H1 (cell line): ENCODE measurements at regions not wholly inside any gene's neighbourhood (a gene's known extent, or its start where the extent isn't known, plus 50 kb on each side); places are given as distances from the start of the nearest gene placed in this dataset.
A peak's percentile ranks its signal among the peaks of the same experiment; 100 is the strongest.

Source experiments
- CTCF ChIA-PET: fragments of 300-600 bp; sonication (Branson Sonifier 250); formaldehyde crosslinking; loops from one replicate; lab custom pipeline; 2021; ENCODE audit not compliant: partially characterized antibody; lab: Charles Lee
- POLR2A ChIA-PET: fragments of 300-600 bp; sonication (Branson Sonifier 250); formaldehyde crosslinking; loops from one replicate; lab custom pipeline; 2021; ENCODE audit warnings: inconsistent platforms; ENCODE audit not compliant: partially characterized antibody; lab: Charles Lee
- DNase-seq, 2 experiments: peaks; one replicate each; pipeline versions ENCODE4 v3.0.0 to v3.0.0-alpha.2; 2010 to 2022; ENCODE audit warnings: low spot score in 2 of 2, low read depth in 1 of 2, mixed read lengths in 1 of 2
- FAIRE-seq: peaks from 2 replicates; lab custom pipeline; 2011; peaks lifted over from hg19 to GRCh38; lab: Jason Lieb, UNC
- H2AFZ ChIP-seq: 2 replicates; pipeline ENCODE4 v1.8.1; 2012; ENCODE audit warnings: low read length, inconsistent platforms
- H2AK5ac ChIP-seq: 2 replicates; pipeline ENCODE4 v1.6.1; 2013; ENCODE audit warnings: low read depth, low read length
- H2BK120ac ChIP-seq: replicated peaks from 2 replicates; pipeline ENCODE3; 2013; ENCODE audit warnings: low read depth, low read length, inconsistent platforms
- H2BK12ac ChIP-seq: 2 replicates; pipeline ENCODE4 v1.6.1; 2013; ENCODE audit warnings: low read depth, low read length
- H2BK15ac ChIP-seq: 2 replicates; pipeline ENCODE4 v1.6.1; 2013; ENCODE audit warnings: low read length
- H2BK20ac ChIP-seq: 2 replicates; pipeline ENCODE4 v1.6.1; 2013; ENCODE audit warnings: low read length
- H2BK5ac ChIP-seq: 2 replicates; pipeline ENCODE4 v1.6.1; 2013; ENCODE audit warnings: low read depth, low read length
- H3K14ac ChIP-seq: 2 replicates; pipeline ENCODE4 v1.6.1; 2013; ENCODE audit warnings: inconsistent platforms; ENCODE audit not compliant: insufficient read length
- H3K18ac ChIP-seq: 2 replicates; pipeline ENCODE4 v1.6.1; 2013; ENCODE audit warnings: low read length; ENCODE audit errors: extremely low read depth
- H3K23ac ChIP-seq: 2 replicates; pipeline ENCODE4 v1.6.1; 2013; ENCODE audit warnings: inconsistent platforms; ENCODE audit not compliant: insufficient read length
- H3K23me2 ChIP-seq: 2 replicates; pipeline ENCODE4 v1.6.1; 2013; ENCODE audit warnings: low read depth, low read length
- H3K27ac ChIP-seq: 2 replicates; pipeline ENCODE4 v1.6.1; 2011; ENCODE audit warnings: low read depth, low read length, inconsistent platforms
- H3K27me3 ChIP-seq, 4 experiments: replicated peaks in 1 of 4; 1 replicate in 1 of 4; 2 replicates in 3 of 4; pipeline versions ENCODE4 v1.6.1 to v1.8.1; 2011 to 2013; ENCODE audit warnings: low read length in 3 of 4, mild to moderate bottlenecking in 3 of 4, inconsistent platforms in 2 of 4, mixed read lengths in 2 of 4, moderate library complexity in 1 of 4; ENCODE audit not compliant: control insufficient read depth in 3 of 4, insufficient read depth in 3 of 4; ENCODE audit errors: extremely low read depth in 1 of 4
- H3K36me3 ChIP-seq, 4 experiments: 2 replicates each; pipeline versions ENCODE4 v1.6.1 to v1.8.1; 2011 to 2013; ENCODE audit warnings: mild to moderate bottlenecking in 4 of 4, low read length in 3 of 4, moderate library complexity in 2 of 4, control low read depth in 1 of 4, inconsistent platforms in 1 of 4; ENCODE audit not compliant: insufficient read depth in 4 of 4, control insufficient read depth in 2 of 4
- H3K4ac ChIP-seq: replicated peaks from 2 replicates; pipeline ENCODE3; 2013; ENCODE audit warnings: low read length, low read depth, mixed read lengths, inconsistent platforms; ENCODE audit not compliant: insufficient read length
- H3K4me1 ChIP-seq, 4 experiments: replicated peaks in 1 of 4; 1 replicate in 1 of 4; 2 replicates in 3 of 4; pipeline versions ENCODE4 v1.6.1 to v1.8.1; 2011 to 2013; ENCODE audit warnings: low read length in 3 of 4, inconsistent platforms in 2 of 4, mixed read lengths in 1 of 4; ENCODE audit not compliant: insufficient read depth in 4 of 4, control insufficient read depth in 3 of 4
- H3K4me2 ChIP-seq, 2 experiments: 2 replicates each; pipeline versions ENCODE4 v1.6.1 to v1.8.1; 2011 to 2013; ENCODE audit warnings: low read depth in 2 of 2, low read length in 2 of 2, control low read depth in 1 of 2, inconsistent platforms in 1 of 2, mild to moderate bottlenecking in 1 of 2; ENCODE audit not compliant: insufficient read depth in 1 of 2
- H3K4me3 ChIP-seq, 4 experiments: fragments of 200-600, 300-600 bp in 1 of 4; sonication (generic), shearing (Covaris generic), sonication (Bioruptor Twin) in 1 of 4; 2 replicates each; pipeline versions ENCODE4 v1.5.1 to v1.8.1; 2011 to 2016; ENCODE audit warnings: low read length in 4 of 4, low read depth in 3 of 4, control low read depth in 2 of 4, inconsistent platforms in 2 of 4, mild to moderate bottlenecking in 2 of 4, mixed read lengths in 1 of 4, moderate library complexity in 1 of 4; ENCODE audit not compliant: insufficient read depth in 2 of 4; ENCODE audit errors: extremely low read depth in 1 of 4
- H3K56ac ChIP-seq: replicated peaks from 2 replicates; pipeline ENCODE3; 2013; ENCODE audit warnings: low read depth, mild to moderate bottlenecking, mixed read lengths, low read length, inconsistent platforms; ENCODE audit not compliant: insufficient read length
- H3K79me1 ChIP-seq: 2 replicates; pipeline ENCODE4 v1.6.1; 2013; ENCODE audit warnings: low read depth, low read length, control low read depth
- H3K79me2 ChIP-seq, 2 experiments: 2 replicates each; pipeline versions ENCODE4 v1.6.1 to v1.8.1; 2012 to 2013; ENCODE audit warnings: low read length in 2 of 2, mild to moderate bottlenecking in 2 of 2, inconsistent platforms in 1 of 2; ENCODE audit not compliant: insufficient read depth in 2 of 2, control insufficient read depth in 1 of 2
- H3K9ac ChIP-seq, 4 experiments: replicated peaks in 1 of 4; 1 replicate in 1 of 4; 2 replicates in 3 of 4; pipeline versions ENCODE4 v1.6.1 to v1.8.1; 2011 to 2013; ENCODE audit warnings: low read depth in 3 of 4, low read length in 3 of 4, control low read depth in 2 of 4, mild to moderate bottlenecking in 2 of 4, moderate library complexity in 2 of 4, inconsistent platforms in 1 of 4; ENCODE audit errors: extremely low read depth in 1 of 4
- H3K9me3 ChIP-seq, 2 experiments: 2 replicates each; pipeline versions ENCODE4 v1.6.1 to v1.8.1; 2012 to 2013; ENCODE audit warnings: mild to moderate bottlenecking in 2 of 2, moderate library complexity in 2 of 2, control low read depth in 1 of 2, inconsistent platforms in 1 of 2, low read depth in 1 of 2, low read length in 1 of 2, mixed read lengths in 1 of 2; ENCODE audit not compliant: insufficient read depth in 2 of 2
- H4K20me1 ChIP-seq, 2 experiments: replicated peaks in 1 of 2; 2 replicates each; pipeline versions ENCODE3 to v1.8.1; 2011 to 2013; ENCODE audit warnings: inconsistent platforms in 2 of 2, low read length in 2 of 2, mild to moderate bottlenecking in 1 of 2; ENCODE audit not compliant: insufficient read depth in 2 of 2, control insufficient read depth in 1 of 2
- H4K5ac ChIP-seq: 2 replicates; pipeline ENCODE4 v1.6.1; 2013; ENCODE audit warnings: low read length, low read depth, mixed read lengths, inconsistent platforms; ENCODE audit not compliant: insufficient read length
- H4K8ac ChIP-seq: 2 replicates; pipeline ENCODE4 v1.8.0; 2013; ENCODE audit warnings: mild to moderate bottlenecking, moderate library complexity, low read length, inconsistent platforms; ENCODE audit not compliant: insufficient read depth; ENCODE audit errors: extremely low read depth
- H4K91ac ChIP-seq: replicated peaks from 2 replicates; pipeline ENCODE3; 2013; ENCODE audit warnings: low read length, mixed read lengths, inconsistent platforms; ENCODE audit not compliant: insufficient read length
- ATF2 ChIP-seq: IDR thresholded peaks from 2 replicates; pipeline ENCODE4 v1.6.1; 2012; ENCODE audit warnings: low read length, inconsistent platforms
- CHD1 ChIP-seq: IDR thresholded peaks from 2 replicates; pipeline ENCODE4 v1.6.1; 2012; ENCODE audit warnings: low read depth, low read length, improper control_type of control experiment
- CTBP2 ChIP-seq: IDR thresholded peaks from 2 replicates; pipeline ENCODE4 v1.7.0; 2011; ENCODE audit warnings: borderline replicate concordance, mild to moderate bottlenecking, moderate library complexity, mixed read lengths, low read length; ENCODE audit not compliant: insufficient read depth, insufficient read length
- GTF2F1 ChIP-seq: IDR thresholded peaks from 2 replicates; pipeline ENCODE4 v1.6.1; 2012; ENCODE audit warnings: low read depth, low read length, improper control_type of control experiment, borderline replicate concordance
- WGBS, 2 experiments: shearing (Covaris generic) in 1 of 2; methylation state at CpG; one replicate each; pipeline versions ENCODE4 v1.1.6 to v1.1.7; 2013 to 2015; ENCODE audit warnings: low lambda C conversion rate in 2 of 2, mixed read lengths in 2 of 2, inconsistent platforms in 1 of 2, low coverage in 1 of 2, missing lambda C conversion rate in 1 of 2; ENCODE audit not compliant: insufficient replicate concordance in 2 of 2, insufficient coverage in 1 of 2, insufficient read length in 1 of 2; ENCODE audit errors: extremely low coverage in 1 of 2, missing lambda C conversion rate in 1 of 2; 5-methylcytosine and 5-hydroxymethylcytosine counted together

- DNase-seq, result no peak
- Histone ChIP-seq H4K8ac (no peak overlapping the region), H2BK120ac (no peak overlapping the region), H3K79me1 (no peaks in the 10 kb centered on the region; the same call in 1 of the 2 replicates), H2AFZ (no peak overlapping the region), H3K23me2 (no peaks in the 10 kb centered on the region), H2BK12ac (no peak overlapping the region; the same call in 1 of the 2 replicates), H2BK15ac (no peak overlapping the region), H3K27ac (no peak overlapping the region), H4K20me1 (no peaks in the 10 kb centered on the region), H3K18ac (no peak overlapping the region), H4K91ac (no peak overlapping the region), H3K14ac (no peak overlapping the region), H3K4me2 (no peak overlapping the region), H3K9ac (no peak overlapping the region), H3K4me3 (no peak overlapping the region), H2AK5ac (0 out of 2 replicates have a peak overlapping the region, but pooled peaks have one; percentile 69), H3K36me3 (no peaks in the 10 kb centered on the region), H3K27me3 (no peaks in the 10 kb centered on the region; a peak in 1 of 7 replicates), H3K9me3 (no peaks in the 10 kb centered on the region), H2BK5ac (peak overlapping the region; percentile 55; the same call in 1 of the 2 replicates), H3K4me1 (peaks cover 0 to 6% (median 0%) of the 10 kb centered on the region in 4 experiments; a peak in 1 of 7 replicates), H3K56ac (no peak overlapping the region), H3K79me2 (no peaks in the 10 kb centered on the region), H3K4ac (no peak overlapping the region), H4K5ac (no peak overlapping the region), H2BK20ac (no peak overlapping the region), H3K23ac (no peak overlapping the region)
- POLR2A ChIA-PET, result no interaction called here
- CTCF ChIA-PET, result interaction anchor here (0.5 to 1.7 kb wide), 4 partner anchors 11 to 122 kb away, joined by 3 to 5 read pairs (median 4); no protein-coding TSS in a partner anchor
- WGBS, 2 experiments, result 91% methylated on average over 9 of the region's 9 CpGs; no CpG with 5 or more reads in 1 of the 2 experiments
- no peak for FAIRE-seq
- no peak for TF ChIP-seq CTBP2
- TF ChIP-seq CHD1, result no peak
- no peak for TF ChIP-seq ATF2
- TF ChIP-seq GTF2F1, result no peak
These were observed 529.2 kb upstream of the JARID2 start for GRCh38 chr6:14716499-14717146.
